MM.1S (cell line): ENCODE measurements at regions not wholly inside any gene's neighbourhood (a gene's known extent, or its start where the extent isn't known, plus 50 kb on each side); places are given as distances from the start of the nearest gene placed in this dataset.

ENCODE experiments used
- DNase-seq: peaks from one replicate; pipeline ENCODE4 v3.0.0-alpha.2; 2015
- H2AFZ ChIP-seq: fragments of 300-600 bp; sonication (generic); 2 replicates; pipeline ENCODE4 v1.6.0; 2016; ENCODE audit warnings: antibody characterized with exemption, low read length
- H3F3A ChIP-seq: fragments of 300-600 bp; sonication (generic); 2 replicates; pipeline ENCODE4 v1.6.1; 2016; ENCODE audit warnings: mild to moderate bottlenecking, antibody characterized with exemption, low read length, moderate library complexity, mixed read lengths; ENCODE audit not compliant: insufficient read depth
- H3K27ac ChIP-seq: fragments of 300-600 bp; sonication (generic); 2 replicates; pipeline ENCODE4 v1.5.1; 2016; ENCODE audit warnings: mild to moderate bottlenecking, low read length
- H3K27me3 ChIP-seq: fragments of 300-600 bp; sonication (generic); replicated peaks from 2 replicates; pipeline ENCODE4 v1.6.0; 2016; ENCODE audit warnings: low read length; ENCODE audit not compliant: insufficient read depth
- H3K36me3 ChIP-seq: fragments of 300-600 bp; sonication (generic); replicated peaks from 2 replicates; pipeline ENCODE4 v1.6.1; 2016; ENCODE audit warnings: mild to moderate bottlenecking, low read length, mixed read lengths; ENCODE audit not compliant: insufficient read depth
- H3K4me1 ChIP-seq: fragments of 300-600 bp; sonication (generic); 2 replicates; pipeline ENCODE4 v1.6.1; 2016; ENCODE audit warnings: low read length, mixed read lengths
- H3K4me2 ChIP-seq: fragments of 300-600 bp; sonication (generic); 2 replicates; pipeline ENCODE4 v1.6.0; 2016; ENCODE audit warnings: low read depth, low read length
- H3K4me3 ChIP-seq: fragments of 300-600 bp; sonication (generic); 2 replicates; pipeline ENCODE4 v1.5.1; 2016; ENCODE audit warnings: low read length, mixed read lengths
- H3K79me2 ChIP-seq: fragments of 300-600 bp; sonication (generic); 2 replicates; pipeline ENCODE4 v1.6.1; 2016; ENCODE audit warnings: mixed run types, low read length, mixed read lengths
- H3K9ac ChIP-seq: fragments of 300-600 bp; sonication (generic); 2 replicates; pipeline ENCODE4 v1.6.1; 2016; ENCODE audit warnings: low read length, mixed read lengths
- H3K9me2 ChIP-seq: fragments of 300-600 bp; sonication (generic); replicated peaks from 2 replicates; pipeline ENCODE4 v1.6.1; 2016; ENCODE audit warnings: mild to moderate bottlenecking, low read length, mixed read lengths; ENCODE audit not compliant: insufficient read depth
- H3K9me3 ChIP-seq: fragments of 300-600 bp; sonication (generic); replicated peaks from 2 replicates; pipeline ENCODE4 v1.6.1; 2016; ENCODE audit warnings: mild to moderate bottlenecking, low read length, mixed read lengths; ENCODE audit not compliant: insufficient read depth
- H4K20me1 ChIP-seq: fragments of 300-600 bp; sonication (generic); 2 replicates; pipeline ENCODE4 v1.6.1; 2016; ENCODE audit warnings: mild to moderate bottlenecking, low read length, moderate library complexity, mixed read lengths; ENCODE audit not compliant: insufficient read depth
- CTCF ChIP-seq: fragments of 300-600 bp; sonication (generic); IDR thresholded peaks from 2 replicates; pipeline ENCODE4 v1.5.1; 2016; ENCODE audit warnings: antibody characterized with exemption, low read length, mixed read lengths
- EZH2 ChIP-seq: fragments of 300-600 bp; sonication (generic); optimal IDR thresholded peaks from 2 replicates; pipeline ENCODE3; 2017; ENCODE audit warnings: low read depth, mild to moderate bottlenecking, antibody characterized with exemption, low read length, mixed read lengths
- EZH2phosphoT487 ChIP-seq: fragments of 300-600 bp; sonication (generic); IDR thresholded peaks from 2 replicates; pipeline ENCODE4 v1.6.1; 2018; ENCODE audit warnings: antibody characterized with exemption, low read length

- no peak for DNase-seq
- H3K4me1 ChIP-seq = no peaks in the 10 kb centered on the region
- no peaks in the 10 kb centered on the region for H3K27me3 ChIP-seq
- no peak overlapping the region for H3K4me3 ChIP-seq
- H2AFZ ChIP-seq = no peak overlapping the region
- H3F3A ChIP-seq = no peaks in the 10 kb centered on the region
- no peak for TF ChIP-seq EZH2
- no peak for TF ChIP-seq EZH2phosphoT487
- TF ChIP-seq CTCF = no peak
- no peaks in the 10 kb centered on the region for H3K79me2 ChIP-seq
- no peak overlapping the region for H3K27ac ChIP-seq
- no peaks in the 10 kb centered on the region for H4K20me1 ChIP-seq
- H3K4me2 ChIP-seq = no peak overlapping the region
- no peaks in the 10 kb centered on the region for H3K9me3 ChIP-seq
- no peak overlapping the region for H3K9ac ChIP-seq
- no peaks in the 10 kb centered on the region for H3K9me2 ChIP-seq
- H3K36me3 ChIP-seq = no peaks in the 10 kb centered on the region
Observed at GRCh38 chr2:220212296-220213080, 585.1 kb downstream of the SLC4A3 start.

- Histone ChIP-seq H3K9ac (no peak overlapping the region), H3K4me1 (no peaks in the 10 kb centered on the region)
Observed at GRCh38 chr2:220215785-220216184, 588.4 kb downstream of the SLC4A3 start.

GRCh38 chr2:220219371-220219770 lies 591.9 kb downstream of the SLC4A3 start:
- no peak for DNase-seq
- Histone ChIP-seq H3K9ac (no peak overlapping the region), H3K4me2 (no peak overlapping the region), H3K4me3 (no peak overlapping the region), H3K9me3 (no peaks in the 10 kb centered on the region), H3F3A (no peaks in the 10 kb centered on the region), H3K79me2 (no peaks in the 10 kb centered on the region), H2AFZ (no peak overlapping the region), H3K36me3 (no peaks in the 10 kb centered on the region), H3K4me1 (no peaks in the 10 kb centered on the region), H3K9me2 (no peaks in the 10 kb centered on the region), H3K27ac (no peak overlapping the region), H4K20me1 (no peaks in the 10 kb centered on the region), H3K27me3 (no peaks in the 10 kb centered on the region)
- TF ChIP-seq EZH2phosphoT487 = no peak
- TF ChIP-seq CTCF = no peak
- TF ChIP-seq EZH2 = no peak

More at GRCh38 chr2:220215785-220216184, 588.4 kb downstream of the SLC4A3 start:
- H3K9me3 ChIP-seq = no peaks in the 10 kb centered on the region
- H3K27ac ChIP-seq = no peak overlapping the region
- no peak overlapping the region for H3K4me3 ChIP-seq
- no peaks in the 10 kb centered on the region for H3K36me3 ChIP-seq
- H3K9me2 ChIP-seq = no peaks in the 10 kb centered on the region
- no peak for TF ChIP-seq CTCF
- no peak for TF ChIP-seq EZH2phosphoT487
- no peak for TF ChIP-seq EZH2
- H3K79me2 ChIP-seq = no peaks in the 10 kb centered on the region
- H4K20me1 ChIP-seq = no peaks in the 10 kb centered on the region
- H3K4me2 ChIP-seq = no peak overlapping the region
- no peaks in the 10 kb centered on the region for H3K27me3 ChIP-seq
- no peaks in the 10 kb centered on the region for H3F3A ChIP-seq
- no peak for DNase-seq
- no peak overlapping the region for H2AFZ ChIP-seq
